H1 (cell line): ENCODE measurements at regions not wholly inside any gene's neighbourhood (a gene's known extent, or its start where the extent isn't known, plus 50 kb on each side); places are given as distances from the start of the nearest gene placed in this dataset.

ENCODE experiments used
- CTCF ChIA-PET: fragments of 300-600 bp; sonication (Branson Sonifier 250); formaldehyde crosslinking; loops from one replicate; lab custom pipeline; 2021; ENCODE audit not compliant: partially characterized antibody; lab: Charles Lee
- POLR2A ChIA-PET: fragments of 300-600 bp; sonication (Branson Sonifier 250); formaldehyde crosslinking; loops from one replicate; lab custom pipeline; 2021; ENCODE audit warnings: inconsistent platforms; ENCODE audit not compliant: partially characterized antibody; lab: Charles Lee
- DNase-seq, 2 experiments: peaks; one replicate each; pipeline versions ENCODE4 v3.0.0 to v3.0.0-alpha.2; 2010 to 2022; ENCODE audit warnings: low spot score in 2 of 2, low read depth in 1 of 2, mixed read lengths in 1 of 2
- FAIRE-seq: peaks from 2 replicates; lab custom pipeline; 2011; peaks lifted over from hg19 to GRCh38; lab: Jason Lieb, UNC
- H2AFZ ChIP-seq: 2 replicates; pipeline ENCODE4 v1.8.1; 2012; ENCODE audit warnings: low read length, inconsistent platforms
- H2AK5ac ChIP-seq: 2 replicates; pipeline ENCODE4 v1.6.1; 2013; ENCODE audit warnings: low read depth, low read length
- H2BK120ac ChIP-seq: replicated peaks from 2 replicates; pipeline ENCODE3; 2013; ENCODE audit warnings: low read depth, low read length, inconsistent platforms
- H2BK12ac ChIP-seq: 2 replicates; pipeline ENCODE4 v1.6.1; 2013; ENCODE audit warnings: low read depth, low read length
- H2BK15ac ChIP-seq: 2 replicates; pipeline ENCODE4 v1.6.1; 2013; ENCODE audit warnings: low read length
- H2BK20ac ChIP-seq: 2 replicates; pipeline ENCODE4 v1.6.1; 2013; ENCODE audit warnings: low read length
- H2BK5ac ChIP-seq: 2 replicates; pipeline ENCODE4 v1.6.1; 2013; ENCODE audit warnings: low read depth, low read length
- H3K14ac ChIP-seq: 2 replicates; pipeline ENCODE4 v1.6.1; 2013; ENCODE audit warnings: inconsistent platforms; ENCODE audit not compliant: insufficient read length
- H3K18ac ChIP-seq: 2 replicates; pipeline ENCODE4 v1.6.1; 2013; ENCODE audit warnings: low read length; ENCODE audit errors: extremely low read depth
- H3K23ac ChIP-seq: 2 replicates; pipeline ENCODE4 v1.6.1; 2013; ENCODE audit warnings: inconsistent platforms; ENCODE audit not compliant: insufficient read length
- H3K23me2 ChIP-seq: 2 replicates; pipeline ENCODE4 v1.6.1; 2013; ENCODE audit warnings: low read depth, low read length
- H3K27ac ChIP-seq: 2 replicates; pipeline ENCODE4 v1.6.1; 2011; ENCODE audit warnings: low read depth, low read length, inconsistent platforms
- H3K27me3 ChIP-seq, 4 experiments: replicated peaks in 1 of 4; 1 replicate in 1 of 4; 2 replicates in 3 of 4; pipeline versions ENCODE4 v1.6.1 to v1.8.1; 2011 to 2013; ENCODE audit warnings: low read length in 3 of 4, mild to moderate bottlenecking in 3 of 4, inconsistent platforms in 2 of 4, mixed read lengths in 2 of 4, moderate library complexity in 1 of 4; ENCODE audit not compliant: control insufficient read depth in 3 of 4, insufficient read depth in 3 of 4; ENCODE audit errors: extremely low read depth in 1 of 4
- H3K36me3 ChIP-seq, 4 experiments: 2 replicates each; pipeline versions ENCODE4 v1.6.1 to v1.8.1; 2011 to 2013; ENCODE audit warnings: mild to moderate bottlenecking in 4 of 4, low read length in 3 of 4, moderate library complexity in 2 of 4, control low read depth in 1 of 4, inconsistent platforms in 1 of 4; ENCODE audit not compliant: insufficient read depth in 4 of 4, control insufficient read depth in 2 of 4
- H3K4ac ChIP-seq: replicated peaks from 2 replicates; pipeline ENCODE3; 2013; ENCODE audit warnings: low read length, low read depth, mixed read lengths, inconsistent platforms; ENCODE audit not compliant: insufficient read length
- H3K4me1 ChIP-seq, 4 experiments: replicated peaks in 1 of 4; 1 replicate in 1 of 4; 2 replicates in 3 of 4; pipeline versions ENCODE4 v1.6.1 to v1.8.1; 2011 to 2013; ENCODE audit warnings: low read length in 3 of 4, inconsistent platforms in 2 of 4, mixed read lengths in 1 of 4; ENCODE audit not compliant: insufficient read depth in 4 of 4, control insufficient read depth in 3 of 4
- H3K4me2 ChIP-seq, 2 experiments: 2 replicates each; pipeline versions ENCODE4 v1.6.1 to v1.8.1; 2011 to 2013; ENCODE audit warnings: low read depth in 2 of 2, low read length in 2 of 2, control low read depth in 1 of 2, inconsistent platforms in 1 of 2, mild to moderate bottlenecking in 1 of 2; ENCODE audit not compliant: insufficient read depth in 1 of 2
- H3K4me3 ChIP-seq, 4 experiments: fragments of 200-600, 300-600 bp in 1 of 4; sonication (generic), shearing (Covaris generic), sonication (Bioruptor Twin) in 1 of 4; 2 replicates each; pipeline versions ENCODE4 v1.5.1 to v1.8.1; 2011 to 2016; ENCODE audit warnings: low read length in 4 of 4, low read depth in 3 of 4, control low read depth in 2 of 4, inconsistent platforms in 2 of 4, mild to moderate bottlenecking in 2 of 4, mixed read lengths in 1 of 4, moderate library complexity in 1 of 4; ENCODE audit not compliant: insufficient read depth in 2 of 4; ENCODE audit errors: extremely low read depth in 1 of 4
- H3K56ac ChIP-seq: replicated peaks from 2 replicates; pipeline ENCODE3; 2013; ENCODE audit warnings: low read depth, mild to moderate bottlenecking, mixed read lengths, low read length, inconsistent platforms; ENCODE audit not compliant: insufficient read length
- H3K79me1 ChIP-seq: 2 replicates; pipeline ENCODE4 v1.6.1; 2013; ENCODE audit warnings: low read depth, low read length, control low read depth
- H3K79me2 ChIP-seq, 2 experiments: 2 replicates each; pipeline versions ENCODE4 v1.6.1 to v1.8.1; 2012 to 2013; ENCODE audit warnings: low read length in 2 of 2, mild to moderate bottlenecking in 2 of 2, inconsistent platforms in 1 of 2; ENCODE audit not compliant: insufficient read depth in 2 of 2, control insufficient read depth in 1 of 2
- H3K9ac ChIP-seq, 4 experiments: replicated peaks in 1 of 4; 1 replicate in 1 of 4; 2 replicates in 3 of 4; pipeline versions ENCODE4 v1.6.1 to v1.8.1; 2011 to 2013; ENCODE audit warnings: low read depth in 3 of 4, low read length in 3 of 4, control low read depth in 2 of 4, mild to moderate bottlenecking in 2 of 4, moderate library complexity in 2 of 4, inconsistent platforms in 1 of 4; ENCODE audit errors: extremely low read depth in 1 of 4
- H3K9me3 ChIP-seq, 2 experiments: 2 replicates each; pipeline versions ENCODE4 v1.6.1 to v1.8.1; 2012 to 2013; ENCODE audit warnings: mild to moderate bottlenecking in 2 of 2, moderate library complexity in 2 of 2, control low read depth in 1 of 2, inconsistent platforms in 1 of 2, low read depth in 1 of 2, low read length in 1 of 2, mixed read lengths in 1 of 2; ENCODE audit not compliant: insufficient read depth in 2 of 2
- H4K20me1 ChIP-seq, 2 experiments: replicated peaks in 1 of 2; 2 replicates each; pipeline versions ENCODE3 to v1.8.1; 2011 to 2013; ENCODE audit warnings: inconsistent platforms in 2 of 2, low read length in 2 of 2, mild to moderate bottlenecking in 1 of 2; ENCODE audit not compliant: insufficient read depth in 2 of 2, control insufficient read depth in 1 of 2
- H4K5ac ChIP-seq: 2 replicates; pipeline ENCODE4 v1.6.1; 2013; ENCODE audit warnings: low read length, low read depth, mixed read lengths, inconsistent platforms; ENCODE audit not compliant: insufficient read length
- H4K8ac ChIP-seq: 2 replicates; pipeline ENCODE4 v1.8.0; 2013; ENCODE audit warnings: mild to moderate bottlenecking, moderate library complexity, low read length, inconsistent platforms; ENCODE audit not compliant: insufficient read depth; ENCODE audit errors: extremely low read depth
- H4K91ac ChIP-seq: replicated peaks from 2 replicates; pipeline ENCODE3; 2013; ENCODE audit warnings: low read length, mixed read lengths, inconsistent platforms; ENCODE audit not compliant: insufficient read length
- BACH1 ChIP-seq: IDR thresholded peaks from 2 replicates; pipeline ENCODE4 v1.6.1; 2012; ENCODE audit warnings: low read length, improper control_type of control experiment
- CBX5 ChIP-seq: fragments of 300-800, 300-1000 bp; sonication (generic); IDR thresholded peaks from 2 replicates; pipeline ENCODE4 v1.7.1; 2016; ENCODE audit warnings: antibody characterized with exemption, low read length, low read depth
- GABPA ChIP-seq: IDR thresholded peaks from 2 replicates; pipeline ENCODE4 v1.6.1; 2011; ENCODE audit warnings: mild to moderate bottlenecking, low read length, moderate library complexity, borderline replicate concordance; ENCODE audit not compliant: insufficient read depth
- POLR2A ChIP-seq, 2 experiments: IDR thresholded peaks; 1 replicate in 1 of 2; 2 replicates in 1 of 2; pipeline ENCODE4 v1.6.1; 2011; ENCODE audit warnings: low read depth in 2 of 2, low read length in 2 of 2, mild to moderate bottlenecking in 2 of 2; ENCODE audit errors: control extremely low read depth in 1 of 2
- SAP30 ChIP-seq: fragments of 300-600 bp; sonication (generic); IDR thresholded peaks from 2 replicates; pipeline ENCODE4 v1.7.1; 2012; ENCODE audit warnings: low read length, moderate library complexity, mild to moderate bottlenecking, inconsistent platforms; ENCODE audit not compliant: insufficient read depth, insufficient replicate concordance
- SIN3A ChIP-seq, 2 experiments: IDR thresholded peaks in 1 of 2; conservative IDR thresholded peaks in 1 of 2; 2 replicates each; pipeline ENCODE4 v1.6.1; 2011 to 2012; ENCODE audit warnings: low read length in 2 of 2, improper control_type of control experiment in 1 of 2, low read depth in 1 of 2, mild to moderate bottlenecking in 1 of 2
- SP4 ChIP-seq: IDR thresholded peaks from 2 replicates; pipeline ENCODE4 v1.6.1; 2012; ENCODE audit warnings: low read length, inconsistent platforms
- TBP ChIP-seq: IDR thresholded peaks from 2 replicates; pipeline ENCODE4 v1.6.1; 2011; ENCODE audit warnings: low read depth, low read length, improper control_type of control experiment
- USF2 ChIP-seq: IDR thresholded peaks from 2 replicates; pipeline ENCODE4 v1.6.1; 2011; ENCODE audit warnings: low read length, improper control_type of control experiment
- WGBS, 2 experiments: shearing (Covaris generic) in 1 of 2; methylation state at CpG; one replicate each; pipeline versions ENCODE4 v1.1.6 to v1.1.7; 2013 to 2015; ENCODE audit warnings: low lambda C conversion rate in 2 of 2, mixed read lengths in 2 of 2, inconsistent platforms in 1 of 2, low coverage in 1 of 2, missing lambda C conversion rate in 1 of 2; ENCODE audit not compliant: insufficient replicate concordance in 2 of 2, insufficient coverage in 1 of 2, insufficient read length in 1 of 2; ENCODE audit errors: extremely low coverage in 1 of 2, missing lambda C conversion rate in 1 of 2; 5-methylcytosine and 5-hydroxymethylcytosine counted together

DNA sequence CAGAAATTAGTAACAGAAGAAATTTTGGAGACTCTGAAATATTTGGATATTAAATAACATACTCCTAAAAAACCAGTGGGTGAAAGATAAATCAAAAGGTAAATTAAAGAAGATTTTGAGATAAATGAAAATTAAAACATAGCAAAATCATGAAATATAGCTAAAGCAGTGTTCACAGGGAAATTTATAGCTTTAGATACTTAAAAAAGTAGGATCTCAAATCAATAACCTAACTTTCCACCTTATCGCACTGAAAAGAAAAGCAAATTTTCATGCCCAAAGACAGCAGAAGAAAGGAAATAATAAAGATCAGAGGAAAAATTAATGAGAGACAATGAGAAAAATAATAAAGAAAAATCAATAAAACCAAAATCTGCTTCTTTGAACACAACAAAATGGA, 135.1 kb upstream of the KLF7 start:
- Histone ChIP-seq H3K79me1 (no peaks in the 10 kb centered on the region), H3K79me2 (no peaks in the 10 kb centered on the region), H3K4me1 (peaks cover 0 to 5% (median 2%) of the 10 kb centered on the region in 4 experiments; a peak in 4 of 7 replicates), H3K4me3 (no peak overlapping the region), H3K23ac (no peak overlapping the region), H3K9ac (no peak overlapping the region), H2BK120ac (no peak overlapping the region), H2AK5ac (no peak overlapping the region), H2BK20ac (no peak overlapping the region), H4K5ac (no peak overlapping the region), H2AFZ (no peak overlapping the region), H2BK15ac (no peak overlapping the region), H3K23me2 (no peaks in the 10 kb centered on the region), H3K56ac (no peak overlapping the region), H3K27me3 (no peaks in the 10 kb centered on the region), H3K4me2 (no peak overlapping the region), H3K14ac (no peak overlapping the region), H4K20me1 (no peaks in the 10 kb centered on the region), H2BK12ac (no peak overlapping the region), H3K27ac (no peak overlapping the region), H4K91ac (no peak overlapping the region), H4K8ac (no peak overlapping the region), H3K18ac (no peak overlapping the region), H3K9me3 (no peaks in the 10 kb centered on the region), H3K36me3 (no peaks in the 10 kb centered on the region), H3K4ac (no peak overlapping the region), H2BK5ac (no peak overlapping the region)
- DNase-seq, result no peak
- ChIA-PET POLR2A (no interaction called here), CTCF (no interaction called here)
- FAIRE-seq, result no peak
- WGBS, 2 experiments, result 84% methylated on average over 1 of the region's 1 CpG; no CpG with 5 or more reads in 1 of the 2 experiments
- TF ChIP-seq USF2, result no peak
- TF ChIP-seq CBX5, result no peak
- no peak for TF ChIP-seq GABPA
- no peak for TF ChIP-seq TBP
- TF ChIP-seq BACH1, result no peak
- no peak for TF ChIP-seq SIN3A (conservative IDR thresholded peaks at IDR 0.05 in 1 of 2, IDR thresholded peaks at IDR 0.05 in 1 of 2; ENCODE audit: low read depth in 1 of 2, low read length in 2 of 2)
- TF ChIP-seq POLR2A (IDR thresholded peaks at IDR 0.05; ENCODE audit: control extremely low read depth in 1 of 2, low read depth in 2 of 2, low read length in 2 of 2), result no peak
- TF ChIP-seq SP4, result no peak
- TF ChIP-seq SAP30, result no peak
